SK-N-SH (cell line): ENCODE measurements at regions not wholly inside any gene's neighbourhood (a gene's known extent, or its start where the extent isn't known, plus 50 kb on each side); places are given as distances from the start of the nearest gene placed in this dataset.

Experiments used
- CTCF ChIA-PET: fragments of 300-600, 350-600 bp; formaldehyde crosslinking; extraction: SDS; loops from one replicate; lab custom pipeline; 2021; lab: Yijun Ruan, JAX
- POLR2A ChIA-PET: fragments of 350-600 bp; sonication (Branson Sonifier 250); formaldehyde crosslinking; extraction: SDS; loops from one replicate; lab custom pipeline; 2020; ENCODE audit warnings: antibody characterized with exemption, inconsistent platforms; lab: Yijun Ruan, JAX
- DNase-seq: peaks from one replicate; pipeline ENCODE4 v3.0.0; 2012
- H2AFZ ChIP-seq: fragments of 200-600 bp; sonication (generic); 2 replicates; pipeline ENCODE4 v1.8.1; 2016; ENCODE audit warnings: antibody characterized with exemption, mild to moderate bottlenecking, low read depth
- H3F3A ChIP-seq: fragments of 200-600 bp; sonication (generic); replicated peaks from 2 replicates; pipeline ENCODE3; 2016; ENCODE audit warnings: antibody characterized with exemption, mild to moderate bottlenecking; ENCODE audit not compliant: insufficient read depth
- H3K27ac ChIP-seq, 2 experiments: fragments of 200-500 bp in 1 of 2; fragments of 200-600 bp in 1 of 2; sonication (Bioruptor generic) in 1 of 2; sonication (generic), shearing (Covaris generic) in 1 of 2; 2 replicates each; pipeline versions ENCODE4 v1.5.1 to v1.6.1; 2014 to 2016; ENCODE audit warnings: low read depth in 2 of 2, inconsistent platforms in 1 of 2, low read length in 1 of 2, mild to moderate bottlenecking in 1 of 2, mixed read lengths in 1 of 2
- H3K27me3 ChIP-seq: fragments of 200-600 bp; sonication (generic), shearing (Covaris generic); 2 replicates; pipeline ENCODE4 v1.6.1; 2016; ENCODE audit warnings: mixed run types; ENCODE audit not compliant: insufficient read depth
- H3K36me3 ChIP-seq, 2 experiments: fragments of 200-500 bp in 1 of 2; fragments of 200-600 bp in 1 of 2; sonication (Bioruptor generic) in 1 of 2; sonication (generic) in 1 of 2; replicated peaks in 1 of 2; 2 replicates each; pipeline versions ENCODE3 to v1.5.1; 2014 to 2016; ENCODE audit warnings: low read length in 1 of 2, mild to moderate bottlenecking in 1 of 2; ENCODE audit not compliant: insufficient read depth in 2 of 2, control insufficient read depth in 1 of 2
- H3K4me1 ChIP-seq, 2 experiments: fragments of 200-500 bp in 1 of 2; fragments of 200-600 bp in 1 of 2; sonication (Bioruptor generic) in 1 of 2; sonication (generic), shearing (Covaris generic) in 1 of 2; 2 replicates each; pipeline versions ENCODE4 v1.5.1 to v1.6.1; 2014 to 2016; ENCODE audit warnings: low read depth in 1 of 2, low read length in 1 of 2, mixed run types in 1 of 2; ENCODE audit not compliant: insufficient read depth in 2 of 2, control insufficient read depth in 1 of 2
- H3K4me2 ChIP-seq: fragments of 200-600 bp; sonication (generic), shearing (Covaris generic); 2 replicates; pipeline ENCODE4 v1.6.1; 2017; ENCODE audit warnings: mixed run types
- H3K4me3 ChIP-seq, 2 experiments: fragments of 200-500 bp in 1 of 2; fragments of 200-600 bp in 1 of 2; sonication (Bioruptor generic) in 1 of 2; sonication (generic), shearing (Covaris generic) in 1 of 2; 2 replicates each; pipeline versions ENCODE4 v1.5.1 to v1.8.1; 2014 to 2016; ENCODE audit warnings: low read depth in 2 of 2, inconsistent platforms in 1 of 2, low read length in 1 of 2, mild to moderate bottlenecking in 1 of 2, mixed read lengths in 1 of 2, moderate library complexity in 1 of 2
- H3K79me2 ChIP-seq: fragments of 200-600 bp; sonication (generic); 2 replicates; pipeline ENCODE4 v1.8.1; 2017; ENCODE audit warnings: mild to moderate bottlenecking; ENCODE audit not compliant: insufficient read depth
- H3K9ac ChIP-seq: fragments of 200-600 bp; sonication (generic); 2 replicates; pipeline ENCODE4 v1.6.1; 2017; ENCODE audit warnings: mixed run types
- H3K9me2 ChIP-seq: fragments of 200-600 bp; sonication (generic); 2 replicates; pipeline ENCODE4 v1.6.1; 2017; ENCODE audit warnings: mixed run types
- H3K9me3 ChIP-seq: fragments of 200-600 bp; sonication (generic); 2 replicates; pipeline ENCODE4 v1.6.1; 2017; ENCODE audit warnings: mixed run types, mild to moderate bottlenecking, moderate library complexity
- H4K20me1 ChIP-seq: fragments of 200-600 bp; sonication (generic); 2 replicates; pipeline ENCODE4 v1.6.1; 2017; ENCODE audit warnings: mild to moderate bottlenecking, mixed run types; ENCODE audit not compliant: insufficient read depth
- CHD2 ChIP-seq: fragments of 150-350 bp; IDR thresholded peaks from 2 replicates; pipeline ENCODE4 v1.6.1; 2018; ENCODE audit warnings: low read length; ENCODE audit not compliant: partially characterized antibody
- CTCF ChIP-seq: fragments of 200-600 bp; sonication (generic); IDR thresholded peaks from 2 replicates; pipeline ENCODE4 v1.6.1; 2017; ENCODE audit warnings: antibody characterized with exemption, mild to moderate bottlenecking, moderate library complexity
- ELF1 ChIP-seq: IDR thresholded peaks from 2 replicates; pipeline ENCODE4 v1.4.0; 2012
- FOSL2 ChIP-seq: IDR thresholded peaks from 2 replicates; pipeline ENCODE4 v1.4.0; 2012; ENCODE audit warnings: low read depth, mild to moderate bottlenecking, moderate library complexity, borderline replicate concordance
- FOXJ3 ChIP-seq: sonication (generic); formaldehyde crosslinking; IDR thresholded peaks from 2 replicates; pipeline ENCODE4 v1.5.1; 2020; ENCODE audit warnings: mild to moderate bottlenecking, missing genetic modification reagents
- JUND ChIP-seq: IDR thresholded peaks from 2 replicates; pipeline ENCODE4 v1.4.0; 2012
- MAX ChIP-seq: IDR thresholded peaks from 2 replicates; pipeline ENCODE4 v1.4.0; 2012; ENCODE audit warnings: low read depth
- MXI1 ChIP-seq: IDR thresholded peaks from 2 replicates; pipeline ENCODE4 v1.6.1; 2012; ENCODE audit warnings: mild to moderate bottlenecking, low read depth, low read length, improper control_type of control experiment
- NFIC ChIP-seq: IDR thresholded peaks from 2 replicates; pipeline ENCODE4 v1.4.0; 2012; ENCODE audit warnings: borderline replicate concordance
- PBX3 ChIP-seq: IDR thresholded peaks from 2 replicates; pipeline ENCODE4; 2012
- RFX5 ChIP-seq: IDR thresholded peaks from 2 replicates; pipeline ENCODE4 v1.6.1; 2012; ENCODE audit warnings: mild to moderate bottlenecking, improper control_type of control experiment, low read length
- SIN3A ChIP-seq: IDR thresholded peaks from 2 replicates; pipeline ENCODE4 v1.6.1; 2012; ENCODE audit warnings: low read depth, mild to moderate bottlenecking, low read length, moderate library complexity, borderline replicate concordance
- TAF1 ChIP-seq: IDR thresholded peaks from 2 replicates; pipeline ENCODE4 v1.6.1; 2012; ENCODE audit warnings: low read depth, mild to moderate bottlenecking, low read length, moderate library complexity, borderline replicate concordance
- TEAD4 ChIP-seq: IDR thresholded peaks from 2 replicates; pipeline ENCODE4 v1.4.0; 2012; ENCODE audit warnings: mild to moderate bottlenecking, borderline replicate concordance; ENCODE audit not compliant: insufficient read depth
- USF2 ChIP-seq: fragments of 150-350 bp; IDR thresholded peaks from 2 replicates; pipeline ENCODE4 v1.6.1; 2017; ENCODE audit warnings: antibody characterized with exemption, low read length, low read depth, borderline replicate concordance
- WGBS: methylation state at CpG from one replicate; pipeline ENCODE4 v1.1.6; 2017; ENCODE audit warnings: low lambda C conversion rate; 5-methylcytosine and 5-hydroxymethylcytosine counted together

GRCh38 chr5:159412284-159413046, 82.2 kb upstream of the IL12B start:
- WGBS = 64% methylated on average over 6 of the region's 6 CpGs
- Histone ChIP-seq H3K36me3 (no peaks in the 10 kb centered on the region), H4K20me1 (no peaks in the 10 kb centered on the region), H3K4me1 (no peaks in the 10 kb centered on the region), H3F3A (no peaks in the 10 kb centered on the region), H3K9me2 (no peaks in the 10 kb centered on the region), H3K4me2 (no peak overlapping the region), H3K9me3 (no peaks in the 10 kb centered on the region), H3K4me3 (no peak overlapping the region), H3K79me2 (no peaks in the 10 kb centered on the region), H2AFZ (no peak overlapping the region), H3K27ac (no peak overlapping the region), H3K27me3 (no peaks in the 10 kb centered on the region; the same call in 1 of the 2 replicates), H3K9ac (no peak overlapping the region)
- DNase-seq = no peak
- ChIA-PET POLR2A (no interaction called here), CTCF (interaction anchor here (1.2 to 1.5 kb wide), 2 partner anchors 32 kb away, joined by 3 read pairs; no protein-coding TSS in a partner anchor)
- no peak for TF ChIP-seq JUND
- no peak for TF ChIP-seq MXI1
- no peak for TF ChIP-seq FOSL2
- no peak for TF ChIP-seq FOXJ3 (CRISPR knock-in tag)
- no peak for TF ChIP-seq RFX5
- TF ChIP-seq TAF1 = no peak
- TF ChIP-seq CHD2 = no peak
- TF ChIP-seq PBX3 = no peak
- no peak for TF ChIP-seq NFIC
- no peak for TF ChIP-seq SIN3A
- TF ChIP-seq USF2 = no peak
- TF ChIP-seq CTCF = no peak
- no peak for TF ChIP-seq MAX
- TF ChIP-seq ELF1 = no peak
- TF ChIP-seq TEAD4 = no peak
- TF ChIP-seq, all 33 proteins: peak for 0
